ENCODE measurements at regions not wholly inside any gene's neighbourhood (a gene's known extent, or its start where the extent isn't known, plus 50 kb on each side); places are given as distances from the start of the nearest gene placed in this dataset.
"Not testable (repeated sequence)": the region's sequence is repeated elsewhere in the genome, so short reads cannot be mapped to it uniquely, and the experiment has no call there.

- no peaks in the 10 kb centered on the region for H3K4me1 ChIP-seq (ENCODE audit: control insufficient read depth in 1 of 2, insufficient read depth in 2 of 2, low read length in 2 of 2)
- no peaks in the 10 kb centered on the region for H3K36me3 ChIP-seq (ENCODE audit: control insufficient read depth in 1 of 2, insufficient read depth in 2 of 2, low read length in 2 of 2)
- no peaks in the 10 kb centered on the region for H3K9me3 ChIP-seq (ENCODE audit: control insufficient read depth in 1 of 2, low read length in 2 of 2)
- no peak overlapping the region for H3K9ac ChIP-seq (ENCODE audit: low read depth in 1 of 2, low read length in 2 of 2)
- no peaks in the 10 kb centered on the region for H3K27me3 ChIP-seq (ENCODE audit: control insufficient read depth in 1 of 2, insufficient read depth in 2 of 2, low read length in 2 of 2)
- no peak overlapping the region for H3K4me3 ChIP-seq (ENCODE audit: low read depth in 1 of 2, low read length in 2 of 2)
- no peak overlapping the region for H3K27ac ChIP-seq (ENCODE audit: low read depth, low read length)
Observed at GRCh38 chr5:86427158-86427557, 190.6 kb upstream of the COX7C start.

- Histone ChIP-seq H3K9me3 (ENCODE audit: control insufficient read depth in 1 of 2, low read length in 2 of 2) (no peaks in the 10 kb centered on the region), H3K9ac (ENCODE audit: low read depth in 1 of 2, low read length in 2 of 2) (no peak overlapping the region), H3K36me3 (ENCODE audit: control insufficient read depth in 1 of 2, insufficient read depth in 2 of 2, low read length in 2 of 2) (no peaks in the 10 kb centered on the region), H3K4me3 (ENCODE audit: low read depth in 1 of 2, low read length in 2 of 2) (no peak overlapping the region), H3K4me1 (ENCODE audit: control insufficient read depth in 1 of 2, insufficient read depth in 2 of 2, low read length in 2 of 2) (no peaks in the 10 kb centered on the region), H3K27ac (ENCODE audit: low read depth, low read length) (no peak overlapping the region), H3K27me3 (ENCODE audit: control insufficient read depth in 1 of 2, insufficient read depth in 2 of 2, low read length in 2 of 2) (no peaks in the 10 kb centered on the region)
Observed at GRCh38 chr5:86439593-86440110, 178.1 kb upstream of the COX7C start.

- H3K36me3 ChIP-seq (ENCODE audit: control insufficient read depth in 1 of 2, insufficient read depth in 2 of 2, low read length in 2 of 2), result no peaks in the 10 kb centered on the region
- no peak overlapping the region for H3K4me3 ChIP-seq (ENCODE audit: low read depth in 1 of 2, low read length in 2 of 2)
- no peaks in the 10 kb centered on the region for H3K27me3 ChIP-seq (ENCODE audit: control insufficient read depth in 1 of 2, insufficient read depth in 2 of 2, low read length in 2 of 2)
- no peak overlapping the region for H3K9ac ChIP-seq (ENCODE audit: low read depth in 1 of 2, low read length in 2 of 2)
- no peaks in the 10 kb centered on the region for H3K9me3 ChIP-seq (ENCODE audit: control insufficient read depth in 1 of 2, low read length in 2 of 2)
- no peaks in the 10 kb centered on the region for H3K4me1 ChIP-seq (ENCODE audit: control insufficient read depth in 1 of 2, insufficient read depth in 2 of 2, low read length in 2 of 2)
- H3K27ac ChIP-seq (ENCODE audit: low read depth, low read length), result no peak overlapping the region
Observed at GRCh38 chr5:86442036-86442745, 175.6 kb upstream of the COX7C start.

GRCh38 chr5:86447362-86447761 lies 170.4 kb upstream of the COX7C start:
- H3K27ac ChIP-seq (ENCODE audit: low read depth, low read length), result no peak overlapping the region
- no peak overlapping the region for H3K9ac ChIP-seq (ENCODE audit: low read depth in 1 of 2, low read length in 2 of 2)
- H3K36me3 ChIP-seq (ENCODE audit: control insufficient read depth in 1 of 2, insufficient read depth in 2 of 2, low read length in 2 of 2), result no peaks in the 10 kb centered on the region
- no peaks in the 10 kb centered on the region for H3K9me3 ChIP-seq (ENCODE audit: control insufficient read depth in 1 of 2, low read length in 2 of 2)
- no peak overlapping the region for H3K4me3 ChIP-seq (ENCODE audit: low read depth in 1 of 2, low read length in 2 of 2)
- no peaks in the 10 kb centered on the region for H3K4me1 ChIP-seq (ENCODE audit: control insufficient read depth in 1 of 2, insufficient read depth in 2 of 2, low read length in 2 of 2)
- no peaks in the 10 kb centered on the region for H3K27me3 ChIP-seq (ENCODE audit: control insufficient read depth in 1 of 2, insufficient read depth in 2 of 2, low read length in 2 of 2)

GRCh38 chr5:86452251-86452650 lies 165.5 kb upstream of the COX7C start:
- Histone ChIP-seq H3K9me3 (ENCODE audit: control insufficient read depth in 1 of 2, low read length in 2 of 2) (no peaks in the 10 kb centered on the region), H3K27me3 (ENCODE audit: control insufficient read depth in 1 of 2, insufficient read depth in 2 of 2, low read length in 2 of 2) (no peaks in the 10 kb centered on the region)

GRCh38 chr5:86460519-86460918 lies 157.2 kb upstream of the COX7C start:
- no peak overlapping the region for H3K9ac ChIP-seq (ENCODE audit: low read depth in 1 of 2, low read length in 2 of 2)
- H3K9me3 ChIP-seq (ENCODE audit: control insufficient read depth in 1 of 2, low read length in 2 of 2), result peaks cover 9 to 18% of the 10 kb centered on the region in 2 donors
- H3K27ac ChIP-seq (ENCODE audit: low read depth, low read length), result no peak overlapping the region
- H3K36me3 ChIP-seq (ENCODE audit: control insufficient read depth in 1 of 2, insufficient read depth in 2 of 2, low read length in 2 of 2), result no peaks in the 10 kb centered on the region
- H3K4me1 ChIP-seq (ENCODE audit: control insufficient read depth in 1 of 2, insufficient read depth in 2 of 2, low read length in 2 of 2), result peaks cover 0 to 5% of the 10 kb centered on the region in 2 donors
- no peak overlapping the region for H3K4me3 ChIP-seq (ENCODE audit: low read depth in 1 of 2, low read length in 2 of 2)
- no peaks in the 10 kb centered on the region for H3K27me3 ChIP-seq (ENCODE audit: control insufficient read depth in 1 of 2, insufficient read depth in 2 of 2, low read length in 2 of 2)

More at GRCh38 chr5:86452251-86452650, 165.5 kb upstream of the COX7C start:
- no peak overlapping the region for H3K4me3 ChIP-seq (ENCODE audit: low read depth in 1 of 2, low read length in 2 of 2)
- H3K9ac ChIP-seq (ENCODE audit: low read depth in 1 of 2, low read length in 2 of 2), result no peak overlapping the region
- no peaks in the 10 kb centered on the region for H3K36me3 ChIP-seq (ENCODE audit: control insufficient read depth in 1 of 2, insufficient read depth in 2 of 2, low read length in 2 of 2)
- H3K4me1 ChIP-seq (ENCODE audit: control insufficient read depth in 1 of 2, insufficient read depth in 2 of 2, low read length in 2 of 2), result no peaks in the 10 kb centered on the region
- no peak overlapping the region for H3K27ac ChIP-seq (ENCODE audit: low read depth, low read length)

GRCh38 chr5:86461169-86461956 lies 156.4 kb upstream of the COX7C start:
- no peaks in the 10 kb centered on the region for H3K27me3 ChIP-seq (ENCODE audit: control insufficient read depth in 1 of 2, insufficient read depth in 2 of 2, low read length in 2 of 2)
- H3K9me3 ChIP-seq (ENCODE audit: control insufficient read depth in 1 of 2, low read length in 2 of 2), result peaks cover 14 to 22% of the 10 kb centered on the region in 2 donors
- H3K4me1 ChIP-seq (ENCODE audit: control insufficient read depth in 1 of 2, insufficient read depth in 2 of 2, low read length in 2 of 2), result peaks cover 0 to 5% of the 10 kb centered on the region in 2 donors
- no peak overlapping the region for H3K9ac ChIP-seq (ENCODE audit: low read depth in 1 of 2, low read length in 2 of 2)
- no peaks in the 10 kb centered on the region for H3K36me3 ChIP-seq (ENCODE audit: control insufficient read depth in 1 of 2, insufficient read depth in 2 of 2, low read length in 2 of 2)
- H3K27ac ChIP-seq (ENCODE audit: low read depth, low read length), result no peak overlapping the region
- peak overlapping the region; percentile 18 to 35 for H3K4me3 ChIP-seq (ENCODE audit: low read depth in 1 of 2, low read length in 2 of 2)

- Histone ChIP-seq H3K9me3 (ENCODE audit: control insufficient read depth in 1 of 2, low read length in 2 of 2) (peaks cover 14 to 22% of the 10 kb centered on the region in 2 donors), H3K27ac (ENCODE audit: low read depth, low read length) (no peak overlapping the region), H3K36me3 (ENCODE audit: control insufficient read depth in 1 of 2, insufficient read depth in 2 of 2, low read length in 2 of 2) (no peaks in the 10 kb centered on the region), H3K27me3 (ENCODE audit: control insufficient read depth in 1 of 2, insufficient read depth in 2 of 2, low read length in 2 of 2) (no peaks in the 10 kb centered on the region), H3K4me3 (ENCODE audit: low read depth in 1 of 2, low read length in 2 of 2) (no peak overlapping the region), H3K4me1 (ENCODE audit: control insufficient read depth in 1 of 2, insufficient read depth in 2 of 2, low read length in 2 of 2) (peaks cover 0 to 5% of the 10 kb centered on the region in 2 donors), H3K9ac (ENCODE audit: low read depth in 1 of 2, low read length in 2 of 2) (no peak overlapping the region)
Observed at GRCh38 chr5:86463339-86463738, 154.4 kb upstream of the COX7C start.

GRCh38 chr5:86465052-86465838 lies 152.5 kb upstream of the COX7C start:
- no peaks in the 10 kb centered on the region for H3K36me3 ChIP-seq (ENCODE audit: control insufficient read depth in 1 of 2, insufficient read depth in 2 of 2, low read length in 2 of 2)
- H3K4me1 ChIP-seq (ENCODE audit: control insufficient read depth in 1 of 2, insufficient read depth in 2 of 2, low read length in 2 of 2), result peaks cover 0 to 5% of the 10 kb centered on the region in 2 donors
- H3K4me3 ChIP-seq (ENCODE audit: low read depth in 1 of 2, low read length in 2 of 2), result no peak overlapping the region
- H3K27ac ChIP-seq (ENCODE audit: low read depth, low read length), result no peak overlapping the region
- H3K27me3 ChIP-seq (ENCODE audit: control insufficient read depth in 1 of 2, insufficient read depth in 2 of 2, low read length in 2 of 2), result no peaks in the 10 kb centered on the region
- H3K9me3 ChIP-seq (ENCODE audit: control insufficient read depth in 1 of 2, low read length in 2 of 2), result peaks cover 14 to 22% of the 10 kb centered on the region in 2 donors
- no peak overlapping the region for H3K9ac ChIP-seq (ENCODE audit: low read depth in 1 of 2, low read length in 2 of 2)

- H3K4me3 ChIP-seq (ENCODE audit: low read depth in 1 of 2, low read length in 2 of 2); H3K4me1 ChIP-seq (ENCODE audit: control insufficient read depth in 1 of 2, insufficient read depth in 2 of 2, low read length in 2 of 2); H3K27me3 ChIP-seq (ENCODE audit: control insufficient read depth in 1 of 2, insufficient read depth in 2 of 2, low read length in 2 of 2); H3K27ac ChIP-seq (ENCODE audit: low read depth, low read length); H3K9ac ChIP-seq (ENCODE audit: low read depth in 1 of 2, low read length in 2 of 2); H3K36me3 ChIP-seq (ENCODE audit: control insufficient read depth in 1 of 2, insufficient read depth in 2 of 2, low read length in 2 of 2): not testable (repeated sequence)
- peaks cover 14 to 22% of the 10 kb centered on the region in 2 donors for H3K9me3 ChIP-seq (ENCODE audit: control insufficient read depth in 1 of 2, low read length in 2 of 2)
Observed at GRCh38 chr5:86466721-86467120, 151.0 kb upstream of the COX7C start.

Measured in duodenal mucosa (tissue), 2 donors.